GM19193 (cell line): ENCODE measurements at regions not wholly inside any gene's neighbourhood (a gene's known extent, or its start where the extent isn't known, plus 50 kb on each side); places are given as distances from the start of the nearest gene placed in this dataset.

ENCODE experiments used
- POLR2A ChIP-seq: IDR thresholded peaks from 4 replicates; pipeline ENCODE4 v1.6.1; 2011; ENCODE audit not compliant: insufficient read depth, insufficient read length; ENCODE audit errors: extremely low read depth

GRCh38 chr5:18068826-18069225 is 434.6 kb downstream of the TAF11L14 start:
- TF ChIP-seq POLR2A = no peak

- TF ChIP-seq POLR2A = no peak
Observed at GRCh38 chr5:18069790-18070189, 435.5 kb downstream of the TAF11L14 start.

- TF ChIP-seq POLR2A = no peak
Observed at GRCh38 chr5:18072600-18072999, 438.3 kb downstream of the TAF11L14 start.

- no peak for TF ChIP-seq POLR2A
Observed at GRCh38 chr5:18074961-18075360, 440.7 kb downstream of the TAF11L14 start.

GRCh38 chr5:18078157-18078556 is 443.9 kb downstream of the TAF11L14 start:
- TF ChIP-seq POLR2A = no peak

- no peak for TF ChIP-seq POLR2A
Observed at GRCh38 chr5:18079831-18080230, 445.6 kb downstream of the TAF11L14 start.

- TF ChIP-seq POLR2A = no peak
Observed at GRCh38 chr5:18088020-18088579, 453.8 kb downstream of the TAF11L14 start.

GRCh38 chr5:18090177-18090576 is 455.9 kb downstream of the TAF11L14 start:
- TF ChIP-seq POLR2A = no peak

GRCh38 chr5:18091142-18091541 is 456.9 kb downstream of the TAF11L14 start:
- no peak for TF ChIP-seq POLR2A

- TF ChIP-seq POLR2A = no peak
Observed at GRCh38 chr5:18091758-18092157, 457.5 kb downstream of the TAF11L14 start.

- TF ChIP-seq POLR2A = no peak
Observed at GRCh38 chr5:18095061-18095460, 460.8 kb downstream of the TAF11L14 start.

GRCh38 chr5:18097817-18098216 is 463.6 kb downstream of the TAF11L14 start:
- no peak for TF ChIP-seq POLR2A

- no peak for TF ChIP-seq POLR2A
Observed at GRCh38 chr5:18098691-18099090, 464.4 kb downstream of the TAF11L14 start.

- TF ChIP-seq POLR2A = no peak
Observed at GRCh38 chr5:18099261-18099660, 465.0 kb downstream of the TAF11L14 start.

- TF ChIP-seq POLR2A = no peak
Observed at GRCh38 chr5:18101532-18101931, 467.3 kb downstream of the TAF11L14 start.

GRCh38 chr5:18102733-18103132 is 468.5 kb downstream of the TAF11L14 start:
- TF ChIP-seq POLR2A = no peak

GRCh38 chr5:18105449-18105848 is 471.2 kb downstream of the TAF11L14 start:
- TF ChIP-seq POLR2A = no peak

- no peak for TF ChIP-seq POLR2A
Observed at GRCh38 chr5:18111906-18112465, 477.7 kb downstream of the TAF11L14 start.

- no peak for TF ChIP-seq POLR2A
Observed at GRCh38 chr5:18113721-18114120, 479.5 kb downstream of the TAF11L14 start.
